ENCODE measurements at regions not wholly inside any gene's neighbourhood (a gene's known extent, or its start where the extent isn't known, plus 50 kb on each side); places are given as distances from the start of the nearest gene placed in this dataset.

GRCh38 chr5:155460501-155460931 lies 447.0 kb downstream of the KIF4B start:
- no peak for TF ChIP-seq POLR2A (IDR thresholded peaks at IDR 0.05)
- TF ChIP-seq, protein P1, sequence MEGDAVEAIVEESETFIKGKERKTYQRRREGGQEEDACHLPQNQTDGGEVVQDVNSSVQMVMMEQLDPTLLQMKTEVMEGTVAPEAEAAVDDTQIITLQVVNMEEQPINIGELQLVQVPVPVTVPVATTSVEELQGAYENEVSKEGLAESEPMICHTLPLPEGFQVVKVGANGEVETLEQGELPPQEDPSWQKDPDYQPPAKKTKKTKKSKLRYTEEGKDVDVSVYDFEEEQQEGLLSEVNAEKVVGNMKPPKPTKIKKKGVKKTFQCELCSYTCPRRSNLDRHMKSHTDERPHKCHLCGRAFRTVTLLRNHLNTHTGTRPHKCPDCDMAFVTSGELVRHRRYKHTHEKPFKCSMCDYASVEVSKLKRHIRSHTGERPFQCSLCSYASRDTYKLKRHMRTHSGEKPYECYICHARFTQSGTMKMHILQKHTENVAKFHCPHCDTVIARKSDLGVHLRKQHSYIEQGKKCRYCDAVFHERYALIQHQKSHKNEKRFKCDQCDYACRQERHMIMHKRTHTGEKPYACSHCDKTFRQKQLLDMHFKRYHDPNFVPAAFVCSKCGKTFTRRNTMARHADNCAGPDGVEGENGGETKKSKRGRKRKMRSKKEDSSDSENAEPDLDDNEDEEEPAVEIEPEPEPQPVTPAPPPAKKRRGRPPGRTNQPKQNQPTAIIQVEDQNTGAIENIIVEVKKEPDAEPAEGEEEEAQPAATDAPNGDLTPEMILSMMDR (IDR thresholded peaks at IDR 0.05) = no peak
- no peaks in the 10 kb centered on the region for H3K4me1 ChIP-seq
- WGBS, 2 donors = 56 to 73% methylated on average over 2 of the region's 2 CpGs
- H3K36me3 ChIP-seq = no peaks in the 10 kb centered on the region
- DNase-seq = no peak
- intact Hi-C loops (cut with DNase I) = no loop called here
- no peaks in the 10 kb centered on the region for H3K9me3 ChIP-seq
- H3K27ac ChIP-seq = no peak overlapping the region
- H3K27me3 ChIP-seq = no peaks in the 10 kb centered on the region
- H3K4me3 ChIP-seq (replicated peaks in 1 of 3) = no peak overlapping the region

- intact Hi-C loops (cut with DNase I) = no loop called here
- no peaks in the 10 kb centered on the region for H3K4me1 ChIP-seq
- no peak overlapping the region for H3K27ac ChIP-seq
- H3K27me3 ChIP-seq = no peaks in the 10 kb centered on the region
- 84 to 91% methylated on average over 4 of the region's 4 CpGs for WGBS, 2 donors
- no peak for DNase-seq
- H3K4me3 ChIP-seq (replicated peaks in 1 of 3) = no peak overlapping the region
- H3K36me3 ChIP-seq = no peaks in the 10 kb centered on the region
- TF ChIP-seq, protein P1 (IDR thresholded peaks at IDR 0.05) = no peak
- no peak for TF ChIP-seq POLR2A (IDR thresholded peaks at IDR 0.05)
- no peaks in the 10 kb centered on the region for H3K9me3 ChIP-seq
Observed at GRCh38 chr5:155461304-155461703, 447.7 kb downstream of the KIF4B start.

DNA sequence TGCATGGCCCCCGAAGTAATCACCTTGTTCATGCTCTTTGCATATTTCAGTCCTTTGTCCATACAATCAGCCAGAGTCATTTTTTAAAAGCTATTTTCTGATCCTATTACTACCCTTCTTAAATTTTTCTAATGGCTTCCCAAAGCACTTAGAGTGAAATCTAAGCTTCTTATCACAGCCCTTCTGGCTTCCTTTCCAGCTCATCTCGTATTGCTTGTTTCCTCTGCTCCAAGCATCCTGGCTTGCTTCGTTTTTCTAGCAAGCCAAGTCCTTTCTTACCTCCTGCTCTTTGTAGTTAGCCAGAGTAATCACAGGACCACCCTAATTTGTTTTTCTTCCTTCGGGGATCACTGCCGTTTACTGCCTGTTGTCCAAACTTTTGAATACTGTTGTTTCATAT lies 453.3 kb downstream of the KIF4B start:
- no peak for TF ChIP-seq POLR2A (IDR thresholded peaks at IDR 0.05)
- TF ChIP-seq, protein P1 (IDR thresholded peaks at IDR 0.05) = no peak
- no peak for DNase-seq
- Histone ChIP-seq H3K36me3 (no peaks in the 10 kb centered on the region), H3K4me1 (peaks cover 0 to 3% of the 10 kb centered on the region in 2 donors), H3K4me3 (replicated peaks in 1 of 3) (no peak overlapping the region), H3K27me3 (no peaks in the 10 kb centered on the region), H3K9me3 (no peaks in the 10 kb centered on the region), H3K27ac (no peak overlapping the region)
- 49 to 58% methylated on average over 5 of the region's 5 CpGs for WGBS, 2 donors
- intact Hi-C loops (cut with DNase I) = no loop called here

DNA sequence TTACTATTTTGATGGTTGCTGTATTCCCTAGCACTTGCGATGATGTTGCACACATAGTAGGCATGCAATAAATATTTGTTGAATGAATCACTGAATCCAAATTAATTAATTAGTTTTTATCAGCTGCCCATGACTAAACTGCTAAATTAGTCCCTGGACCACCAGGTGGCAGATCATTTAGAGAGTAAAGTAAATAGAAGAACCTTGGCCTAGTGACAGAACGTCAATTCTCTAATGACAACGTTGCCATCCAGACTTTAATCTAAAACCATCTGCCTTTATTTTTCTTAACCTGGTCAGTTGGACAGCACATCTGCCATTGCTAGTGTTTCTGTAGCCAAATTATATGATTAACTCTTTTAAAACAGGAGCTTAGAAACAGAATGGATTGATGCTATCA lies 457.5 kb downstream of the KIF4B start:
- peaks cover 4 to 13% of the 10 kb centered on the region in 2 donors for H3K4me1 ChIP-seq
- no peaks in the 10 kb centered on the region for H3K27me3 ChIP-seq
- 76 to 83% methylated on average over 3 of the region's 3 CpGs for WGBS, 2 donors
- no peak overlapping the region for H3K4me3 ChIP-seq (replicated peaks in 1 of 3)
- H3K9me3 ChIP-seq = no peaks in the 10 kb centered on the region
- TF ChIP-seq POLR2A (IDR thresholded peaks at IDR 0.05) = no peak
- TF ChIP-seq, protein P1 (IDR thresholded peaks at IDR 0.05) = peak in 1 of 6 experiments; percentile 9
- no peak overlapping the region for H3K27ac ChIP-seq
- no peak for DNase-seq
- no peaks in the 10 kb centered on the region for H3K36me3 ChIP-seq
- intact Hi-C loops (cut with DNase I) = no loop called here

- Histone ChIP-seq H3K27me3 (no peaks in the 10 kb centered on the region), H3K27ac (no peak overlapping the region), H3K9me3 (no peaks in the 10 kb centered on the region), H3K4me1 (peaks cover 4 to 13% of the 10 kb centered on the region in 2 donors), H3K4me3 (replicated peaks in 1 of 3) (no peak overlapping the region), H3K36me3 (no peaks in the 10 kb centered on the region)
- TF ChIP-seq POLR2A (IDR thresholded peaks at IDR 0.05) = no peak
- TF ChIP-seq, protein P1 (IDR thresholded peaks at IDR 0.05) = no peak
- DNase-seq = no peak
- WGBS, 2 donors = 69 to 78% methylated on average over 2 of the region's 2 CpGs
- intact Hi-C loops (cut with DNase I) = no loop called here
Observed at GRCh38 chr5:155472780-155473179, 459.2 kb downstream of the KIF4B start.
